AG10803 (cell line): ENCODE measurements at regions not wholly inside any gene's neighbourhood (a gene's known extent, or its start where the extent isn't known, plus 50 kb on each side); places are given as distances from the start of the nearest gene placed in this dataset.

Experiments used
- DNase-seq: peaks from one replicate; pipeline ENCODE4 v3.0.0; 2010; ENCODE audit warnings: low read depth
- H3K4me3 ChIP-seq: 2 replicates; pipeline ENCODE4 v1.5.1; 2011; ENCODE audit warnings: mild to moderate bottlenecking, low read length, control low read depth
- TF ChIP-seq, protein P1 (sequence below): conservative IDR thresholded peaks from 2 replicates; pipeline ENCODE4 v1.5.1; 2011; ENCODE audit warnings: mild to moderate bottlenecking, low read length, control low read depth, inconsistent platforms

DNA sequence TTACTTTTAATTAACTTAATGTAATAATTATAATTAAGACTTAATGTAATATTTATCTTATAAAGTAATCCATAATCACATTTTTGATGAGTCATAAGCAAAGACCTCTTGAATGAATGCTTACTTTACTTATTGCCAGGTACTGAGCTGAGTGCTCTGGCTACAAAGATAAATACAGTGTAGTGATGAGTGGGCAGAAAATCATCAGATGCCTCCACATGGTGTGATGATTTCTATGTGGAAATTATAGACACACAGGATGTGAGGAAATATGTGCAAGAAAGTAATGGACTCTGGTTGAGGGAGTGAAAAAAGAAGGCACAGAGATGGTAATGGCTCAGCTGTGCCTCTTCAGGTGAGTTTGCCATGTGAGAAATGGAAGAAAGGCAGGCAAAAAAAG is 422.6 kb upstream of the CD180 start:
- DNase-seq: no peak
- TF ChIP-seq, protein P1, sequence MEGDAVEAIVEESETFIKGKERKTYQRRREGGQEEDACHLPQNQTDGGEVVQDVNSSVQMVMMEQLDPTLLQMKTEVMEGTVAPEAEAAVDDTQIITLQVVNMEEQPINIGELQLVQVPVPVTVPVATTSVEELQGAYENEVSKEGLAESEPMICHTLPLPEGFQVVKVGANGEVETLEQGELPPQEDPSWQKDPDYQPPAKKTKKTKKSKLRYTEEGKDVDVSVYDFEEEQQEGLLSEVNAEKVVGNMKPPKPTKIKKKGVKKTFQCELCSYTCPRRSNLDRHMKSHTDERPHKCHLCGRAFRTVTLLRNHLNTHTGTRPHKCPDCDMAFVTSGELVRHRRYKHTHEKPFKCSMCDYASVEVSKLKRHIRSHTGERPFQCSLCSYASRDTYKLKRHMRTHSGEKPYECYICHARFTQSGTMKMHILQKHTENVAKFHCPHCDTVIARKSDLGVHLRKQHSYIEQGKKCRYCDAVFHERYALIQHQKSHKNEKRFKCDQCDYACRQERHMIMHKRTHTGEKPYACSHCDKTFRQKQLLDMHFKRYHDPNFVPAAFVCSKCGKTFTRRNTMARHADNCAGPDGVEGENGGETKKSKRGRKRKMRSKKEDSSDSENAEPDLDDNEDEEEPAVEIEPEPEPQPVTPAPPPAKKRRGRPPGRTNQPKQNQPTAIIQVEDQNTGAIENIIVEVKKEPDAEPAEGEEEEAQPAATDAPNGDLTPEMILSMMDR: no peak
- no peak overlapping the region for H3K4me3 ChIP-seq

DNA sequence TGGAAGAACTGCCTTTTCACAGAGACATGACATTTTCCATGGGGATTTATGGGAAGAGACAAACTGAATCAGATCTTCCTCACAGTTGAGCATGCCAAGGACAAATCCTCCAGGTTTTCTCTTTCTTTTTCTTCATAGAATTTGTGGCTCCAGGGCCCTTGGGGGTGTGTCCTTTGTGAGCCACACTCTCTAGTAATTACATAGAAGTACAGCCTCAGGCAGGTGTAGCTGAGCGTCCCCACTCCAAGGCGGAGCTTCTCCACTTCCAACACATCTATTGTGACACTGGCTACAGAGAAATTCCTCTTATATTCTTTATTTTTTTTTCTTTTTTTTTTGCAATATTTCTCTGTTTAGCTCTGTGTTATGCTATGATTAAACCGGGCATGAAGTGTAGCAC is 420.5 kb upstream of the CD180 start:
- TF ChIP-seq, protein P1: no peak
- DNase-seq: no peak
- H3K4me3 ChIP-seq: no peak overlapping the region

DNA sequence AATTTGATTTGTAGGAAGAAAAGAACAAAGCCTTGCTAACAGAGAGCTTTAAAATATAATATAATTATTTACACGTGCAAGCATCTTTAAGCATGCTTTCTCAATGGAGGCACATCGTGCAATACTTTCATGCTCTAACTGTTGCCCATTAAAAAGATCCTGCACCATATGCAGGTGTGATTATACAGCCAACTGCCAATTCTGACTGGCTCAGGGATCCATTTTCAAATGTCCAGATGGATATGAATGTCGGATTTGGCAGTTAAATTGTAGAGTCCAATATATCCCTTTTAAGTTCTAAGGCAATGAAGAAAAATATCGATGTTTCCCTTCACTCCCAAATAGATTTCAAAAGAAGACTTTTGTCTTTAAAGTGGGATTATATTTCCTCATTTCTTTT is 416.4 kb upstream of the CD180 start:
- DNase-seq: no peak
- no peak overlapping the region for H3K4me3 ChIP-seq
- TF ChIP-seq, protein P1: no peak

DNA sequence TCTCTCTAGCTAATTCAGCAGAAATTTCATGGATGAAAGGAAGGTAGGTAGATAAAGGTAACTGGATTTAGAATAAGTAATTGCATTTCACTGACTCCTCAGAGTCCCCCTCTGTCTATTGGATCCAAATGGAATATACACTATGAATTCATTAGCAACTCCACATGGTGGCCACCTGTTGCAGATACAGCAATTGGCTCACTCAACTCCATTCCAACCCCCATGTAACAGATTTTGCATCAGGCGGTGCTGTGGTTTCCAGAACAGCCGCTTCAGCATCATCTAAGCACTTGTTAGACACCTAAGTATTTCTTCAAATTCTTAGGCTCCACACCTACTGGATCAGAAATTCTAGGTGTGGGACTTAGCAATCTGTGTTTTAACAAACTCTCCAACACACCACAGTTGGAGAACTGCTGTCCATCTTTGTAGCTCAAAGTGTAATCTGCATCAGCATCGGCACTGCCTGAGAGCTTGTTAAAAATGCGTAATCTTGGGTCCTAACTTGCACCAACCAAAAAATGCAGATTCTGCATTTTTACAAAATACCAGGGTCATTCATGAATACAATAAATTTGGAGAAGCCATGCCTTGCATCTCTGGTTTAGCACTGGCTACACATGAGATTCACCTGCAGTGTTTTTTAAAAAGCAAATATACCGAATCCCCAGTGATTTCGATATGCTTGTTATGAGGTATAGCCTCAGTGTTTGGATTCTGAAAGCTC is 413.8 kb upstream of the CD180 start:
- TF ChIP-seq, protein P1: no peak
- peak; percentile 15 for DNase-seq
- no peak overlapping the region for H3K4me3 ChIP-seq

DNA sequence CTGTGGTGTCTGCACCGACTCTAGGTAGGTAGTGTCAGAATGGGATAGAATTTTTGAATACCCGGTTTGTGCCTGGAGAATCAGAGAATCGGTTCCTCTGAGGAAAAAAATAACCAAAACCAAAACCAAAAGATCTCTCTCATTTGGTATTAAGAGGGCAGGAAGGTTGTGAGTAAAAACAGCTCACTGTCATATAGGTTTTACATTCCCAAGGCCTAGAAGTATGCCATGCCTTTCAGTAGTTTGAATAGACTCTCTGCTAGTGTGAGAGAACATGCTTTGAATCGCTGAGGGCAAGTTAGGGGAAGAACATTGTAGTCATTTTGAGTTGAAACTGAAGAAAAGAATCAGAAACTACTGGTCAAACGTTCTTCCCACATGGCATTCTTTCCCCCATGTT is 411.4 kb upstream of the CD180 start:
- TF ChIP-seq, protein P1: no peak
- H3K4me3 ChIP-seq: no peak overlapping the region
- no peak for DNase-seq

DNA sequence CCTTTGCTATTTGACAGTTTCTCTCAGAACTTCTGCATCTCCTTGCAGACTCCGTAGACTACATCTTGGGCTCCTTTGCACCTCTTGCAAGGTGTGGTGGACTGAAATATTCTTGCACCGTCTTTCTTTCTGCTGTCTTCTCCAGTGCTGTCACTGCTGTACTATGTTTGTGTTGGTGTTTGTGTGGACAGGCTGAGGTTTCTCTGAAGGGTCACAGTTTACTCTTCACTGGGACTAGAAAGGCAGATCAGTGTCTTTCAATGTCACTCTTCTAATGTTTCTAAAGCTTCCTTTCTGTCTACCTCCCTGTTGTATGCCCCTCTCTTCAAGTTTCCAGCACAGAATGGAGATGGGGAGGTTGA is 410.0 kb upstream of the CD180 start:
- no peak for DNase-seq
- TF ChIP-seq, protein P1: no peak
- no peak overlapping the region for H3K4me3 ChIP-seq

DNA sequence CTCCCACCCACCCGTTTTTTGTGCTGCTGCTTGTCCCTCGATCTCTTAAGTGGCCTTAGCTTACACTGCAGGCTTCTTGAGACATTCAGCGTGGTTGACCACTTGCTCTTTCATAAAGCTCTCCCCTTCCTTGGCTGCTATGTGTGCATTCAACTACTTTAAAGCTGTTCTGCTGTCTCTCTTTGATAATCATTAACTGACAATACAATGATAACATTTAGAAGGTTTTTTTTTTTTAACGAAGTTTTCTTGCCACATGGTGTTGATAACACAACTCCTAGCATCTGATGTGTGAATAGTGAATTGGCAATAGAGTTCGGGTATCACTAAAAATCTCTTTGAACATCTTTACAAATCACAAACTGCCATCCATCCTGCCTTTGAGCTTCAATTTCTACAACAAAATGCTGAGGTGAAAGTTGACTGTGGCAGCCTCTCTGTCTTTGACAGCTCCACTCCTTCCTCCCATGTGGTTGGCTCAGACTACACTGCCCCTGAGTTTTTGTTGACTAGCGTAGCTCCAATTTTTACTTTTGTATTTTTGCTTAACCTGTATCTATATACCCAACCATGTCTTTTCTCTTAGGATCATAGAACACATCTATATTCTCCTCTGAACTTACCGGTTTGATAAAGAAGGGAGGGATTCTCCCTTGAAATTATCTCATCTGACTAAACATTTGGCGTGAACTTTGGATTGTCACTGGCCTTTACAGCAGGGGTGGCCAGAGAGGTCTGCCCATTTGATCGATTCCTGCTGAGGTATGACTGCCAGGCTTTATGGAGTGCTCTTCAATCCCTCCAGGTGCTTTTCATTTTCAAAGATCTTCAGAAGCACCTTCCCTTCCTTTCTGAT is 409.4 kb upstream of the CD180 start:
- no peak overlapping the region for H3K4me3 ChIP-seq
- no peak for DNase-seq
- TF ChIP-seq, protein P1: no peak
